ENCODE measurements at regions not wholly inside any gene's neighbourhood (a gene's known extent, or its start where the extent isn't known, plus 50 kb on each side); places are given as distances from the start of the nearest gene placed in this dataset.

GRCh38 chr2:217723981-217724380, 278.8 kb downstream of the TNS1 start:
- intact Hi-C loops (cut with micrococcal nuclease; ENCODE audit: unreplicated experiment) = no loop called here
- no TSS peak for BruUV-seq (replicated peaks)
- no peak overlapping the region for H3K27ac ChIP-seq (ENCODE audit: low read depth, low read length, poor library complexity, severe bottlenecking)
- H3K4me1 ChIP-seq (ENCODE audit: insufficient read depth, low read length, poor library complexity, severe bottlenecking) = peaks cover under 1% of the 10 kb centered on the region
- H3K27me3 ChIP-seq (replicated peaks; ENCODE audit: insufficient read depth, low read depth, low read length, poor library complexity) = no peaks in the 10 kb centered on the region
- DNase-seq (ENCODE audit: low spot score) = no peak
- no peaks in the 10 kb centered on the region for H3K9me3 ChIP-seq (ENCODE audit: low read depth, low read length, poor library complexity, severe bottlenecking)
- CTCF ChIA-PET = interaction anchor here (1.5 kb wide), 1 partner anchor 11 kb away, joined by 5 read pairs; no protein-coding TSS in a partner anchor
- no peaks in the 10 kb centered on the region for H3K36me3 ChIP-seq (ENCODE audit: insufficient read depth, low read length, poor library complexity, severe bottlenecking)
- POLR2A ChIA-PET (ENCODE audit: low non-redundant PET) = no interaction called here
- no peak overlapping the region for H3K4me3 ChIP-seq (ENCODE audit: low read depth, low read length, poor library complexity, severe bottlenecking)
- no peak for TF ChIP-seq CTCF (conservative IDR thresholded peaks at IDR 0.05; ENCODE audit: low read depth, low read length)
- no peak for TF ChIP-seq EZH2 (IDR thresholded peaks at IDR 0.05; ENCODE audit: borderline replicate concordance, low read depth, low read length, poor library complexity, severe bottlenecking)

- TF ChIP-seq CTCF (conservative IDR thresholded peaks at IDR 0.05; ENCODE audit: low read depth, low read length) (no peak), EZH2 (IDR thresholded peaks at IDR 0.05; ENCODE audit: borderline replicate concordance, low read depth, low read length, poor library complexity, severe bottlenecking) (no peak)
- ChIA-PET CTCF (interaction anchor here (1.5 kb wide), 1 partner anchor 10 kb away, joined by 5 read pairs; no protein-coding TSS in a partner anchor), POLR2A (ENCODE audit: low non-redundant PET) (interaction anchor here (0.6 to 0.7 kb wide), 2 partner anchors 15 to 29 kb away, joined by 3 read pairs; no protein-coding TSS in a partner anchor)
- Histone ChIP-seq H3K36me3 (ENCODE audit: insufficient read depth, low read length, poor library complexity, severe bottlenecking) (no peaks in the 10 kb centered on the region), H3K9me3 (ENCODE audit: low read depth, low read length, poor library complexity, severe bottlenecking) (no peaks in the 10 kb centered on the region), H3K4me3 (ENCODE audit: low read depth, low read length, poor library complexity, severe bottlenecking) (no peak overlapping the region), H3K4me1 (ENCODE audit: insufficient read depth, low read length, poor library complexity, severe bottlenecking) (no peaks in the 10 kb centered on the region), H3K27ac (ENCODE audit: low read depth, low read length, poor library complexity, severe bottlenecking) (no peak overlapping the region), H3K27me3 (replicated peaks; ENCODE audit: insufficient read depth, low read depth, low read length, poor library complexity) (no peaks in the 10 kb centered on the region)
- no TSS peak for BruUV-seq (replicated peaks)
- no peak for DNase-seq (ENCODE audit: low spot score)
- intact Hi-C loops (cut with micrococcal nuclease; ENCODE audit: unreplicated experiment) = no loop called here
Observed at GRCh38 chr2:217722883-217723472, 279.8 kb downstream of the TNS1 start.

GRCh38 chr2:217717646-217718045, 285.1 kb downstream of the TNS1 start:
- Histone ChIP-seq H3K9me3 (ENCODE audit: low read depth, low read length, poor library complexity, severe bottlenecking) (no peaks in the 10 kb centered on the region), H3K36me3 (ENCODE audit: insufficient read depth, low read length, poor library complexity, severe bottlenecking) (no peaks in the 10 kb centered on the region), H3K4me1 (ENCODE audit: insufficient read depth, low read length, poor library complexity, severe bottlenecking) (no peaks in the 10 kb centered on the region), H3K27ac (ENCODE audit: low read depth, low read length, poor library complexity, severe bottlenecking) (no peak overlapping the region), H3K27me3 (replicated peaks; ENCODE audit: insufficient read depth, low read depth, low read length, poor library complexity) (no peaks in the 10 kb centered on the region), H3K4me3 (ENCODE audit: low read depth, low read length, poor library complexity, severe bottlenecking) (no peak overlapping the region)
- POLR2A ChIA-PET (ENCODE audit: low non-redundant PET) = no interaction called here
- no TSS peak for BruUV-seq (replicated peaks)
- TF ChIP-seq EZH2 (IDR thresholded peaks at IDR 0.05; ENCODE audit: borderline replicate concordance, low read depth, low read length, poor library complexity, severe bottlenecking) = no peak
- no peak for TF ChIP-seq CTCF (conservative IDR thresholded peaks at IDR 0.05; ENCODE audit: low read depth, low read length)
- DNase-seq (ENCODE audit: low spot score) = no peak
- CTCF ChIA-PET = no interaction called here
- intact Hi-C loops (cut with micrococcal nuclease; ENCODE audit: unreplicated experiment) = no loop called here
